Natural killer cell (primary cell): ENCODE measurements at regions not wholly inside any gene's neighbourhood (a gene's known extent, or its start where the extent isn't known, plus 50 kb on each side); places are given as distances from the start of the nearest gene placed in this dataset.

Source experiments
- ATAC-seq, 3 donors: fragments of 150-1000 bp in 2 of 3; fragments of 200-7000 bp in 1 of 3; cut with Tn5 transposase; 1 replicate in 1 of 3; 2 replicates in 2 of 3; pipeline ENCODE4 v1.10.0; 2021; ENCODE audit warnings: mild to moderate bottlenecking in 2 of 3, moderate library complexity in 2 of 3
- DNase-seq, 2 donors: peaks; one replicate each; pipeline versions ENCODE4 v3.0.0 to v3.0.0-alpha.2; 2013 to 2021; ENCODE audit warnings: mixed read lengths in 1 of 2
- H3K27ac ChIP-seq: one replicate; pipeline ENCODE4 v1.5.1; 2013; ENCODE audit warnings: mild to moderate bottlenecking, low read length
- H3K27me3 ChIP-seq: one replicate; pipeline ENCODE4 v1.6.1; 2013; ENCODE audit warnings: low read length; ENCODE audit not compliant: control insufficient read depth, insufficient read depth
- H3K36me3 ChIP-seq: one replicate; pipeline ENCODE4 v1.6.1; 2013; ENCODE audit warnings: low read length; ENCODE audit not compliant: control insufficient read depth, insufficient read depth
- H3K4me1 ChIP-seq: one replicate; pipeline ENCODE4 v1.6.1; 2013; ENCODE audit warnings: low read length; ENCODE audit not compliant: control insufficient read depth, insufficient read depth
- H3K4me3 ChIP-seq: one replicate; pipeline ENCODE4 v1.5.1; 2013; ENCODE audit warnings: low read length
- H3K9me3 ChIP-seq: one replicate; pipeline ENCODE4 v1.6.1; 2013; ENCODE audit warnings: low read length; ENCODE audit not compliant: control insufficient read depth, insufficient read depth
- H3K27ac Mint-ChIP-seq, 2 donors: one replicate each; pipeline ENCODE4 v1.8.0; 2022; ENCODE audit warnings: mild to moderate bottlenecking in 2 of 2, mixed read lengths in 2 of 2, moderate library complexity in 1 of 2
- H3K27me3 Mint-ChIP-seq, 2 donors: one replicate each; pipeline ENCODE4 v1.8.0; 2022; ENCODE audit warnings: low read depth in 2 of 2, mixed read lengths in 2 of 2
- H3K36me3 Mint-ChIP-seq: one replicate; pipeline ENCODE4 v1.8.0; 2022; ENCODE audit warnings: mixed read lengths
- H3K4me1 Mint-ChIP-seq, 2 donors: one replicate each; pipeline ENCODE4 v1.8.0; 2022; ENCODE audit warnings: mixed read lengths in 2 of 2
- H3K4me3 Mint-ChIP-seq: one replicate; pipeline ENCODE4 v1.8.0; 2022; ENCODE audit warnings: mild to moderate bottlenecking, moderate library complexity, mixed read lengths
- H3K9me3 Mint-ChIP-seq, 2 donors: one replicate each; pipeline ENCODE4 v1.8.0; 2022; ENCODE audit warnings: mixed read lengths in 2 of 2
- CTCF ChIP-seq: fragments of 200-600 bp; IDR thresholded peaks from one replicate; pipeline ENCODE4 v1.8.0; 2022; ENCODE audit warnings: antibody characterized with exemption
- WGBS: methylation state at CpG from one replicate; pipeline ENCODE4 v1.1.7; 2013; ENCODE audit warnings: missing lambda C conversion rate; ENCODE audit not compliant: insufficient coverage; 5-methylcytosine and 5-hydroxymethylcytosine counted together
- intact Hi-C: fragments of 100-400 bp; cut with micrococcal nuclease; formaldehyde crosslinking; loops from one replicate; pipeline ENCODE4 v1.14.2; 2022

GRCh38 chr13:104799152-104799551 is 1732.9 kb upstream of the SLC10A2 start:
- no peaks in the 10 kb centered on the region for H3K9me3 Mint-ChIP-seq
- WGBS = 92% methylated on average over 1 of the region's 2 CpGs
- H3K4me3 Mint-ChIP-seq = no peak overlapping the region
- Histone ChIP-seq H3K27ac (no peak overlapping the region), H3K36me3 (no peaks in the 10 kb centered on the region), H3K4me1 (no peaks in the 10 kb centered on the region), H3K27me3 (no peaks in the 10 kb centered on the region), H3K4me3 (no peak overlapping the region), H3K9me3 (no peaks in the 10 kb centered on the region)
- H3K4me1 Mint-ChIP-seq = no peaks in the 10 kb centered on the region
- intact Hi-C loops = no loop called here
- H3K27ac Mint-ChIP-seq = no peak overlapping the region
- no peak for DNase-seq
- no peaks in the 10 kb centered on the region for H3K36me3 Mint-ChIP-seq
- TF ChIP-seq CTCF = no peak
- peaks cover 4 to 5% of the 10 kb centered on the region in 2 donors for H3K27me3 Mint-ChIP-seq
- ATAC-seq = no peak

- WGBS = 65% methylated on average over 1 of the region's 1 CpG
- H3K4me1 ChIP-seq = no peaks in the 10 kb centered on the region
- no peaks in the 10 kb centered on the region for H3K27me3 ChIP-seq
- Mint-ChIP-seq H3K36me3 (no peaks in the 10 kb centered on the region), H3K9me3 (no peaks in the 10 kb centered on the region), H3K4me1 (no peaks in the 10 kb centered on the region), H3K27me3 (peaks cover 4 to 5% of the 10 kb centered on the region in 2 donors), H3K27ac (no peak overlapping the region), H3K4me3 (no peak overlapping the region)
- H3K36me3 ChIP-seq = no peaks in the 10 kb centered on the region
- no peaks in the 10 kb centered on the region for H3K9me3 ChIP-seq
- no peak for ATAC-seq
- H3K4me3 ChIP-seq = no peak overlapping the region
- intact Hi-C loops = no loop called here
- TF ChIP-seq CTCF = no peak
- no peak for DNase-seq
- H3K27ac ChIP-seq = no peak overlapping the region
These were observed 1732.3 kb upstream of the SLC10A2 start for GRCh38 chr13:104798486-104798885.

GRCh38 chr13:104796581-104796980 is 1730.4 kb upstream of the SLC10A2 start:
- H3K27ac Mint-ChIP-seq = no peak overlapping the region
- TF ChIP-seq CTCF = no peak
- no peak overlapping the region for H3K4me3 ChIP-seq
- WGBS = no CpG with 5 or more reads among the region's 2 CpGs
- H3K36me3 ChIP-seq = no peaks in the 10 kb centered on the region
- no peaks in the 10 kb centered on the region for H3K4me1 Mint-ChIP-seq
- no peaks in the 10 kb centered on the region for H3K36me3 Mint-ChIP-seq
- H3K9me3 ChIP-seq = no peaks in the 10 kb centered on the region
- no peaks in the 10 kb centered on the region for H3K9me3 Mint-ChIP-seq
- no peaks in the 10 kb centered on the region for H3K4me1 ChIP-seq
- ATAC-seq (no peak), DNase-seq (no peak)
- peaks cover 4 to 5% of the 10 kb centered on the region in 2 donors for H3K27me3 Mint-ChIP-seq
- no peak overlapping the region for H3K27ac ChIP-seq
- H3K27me3 ChIP-seq = no peaks in the 10 kb centered on the region
- intact Hi-C loops = no loop called here
- H3K4me3 Mint-ChIP-seq = no peak overlapping the region

GRCh38 chr13:104785952-104786351 is 1719.7 kb upstream of the SLC10A2 start:
- no peak overlapping the region for H3K4me3 ChIP-seq
- no peak for TF ChIP-seq CTCF
- ATAC-seq = no peak
- Mint-ChIP-seq H3K9me3 (no peaks in the 10 kb centered on the region), H3K27me3 (no peaks in the 10 kb centered on the region), H3K4me1 (no peaks in the 10 kb centered on the region), H3K27ac (no peak overlapping the region), H3K36me3 (no peaks in the 10 kb centered on the region), H3K4me3 (no peak overlapping the region)
- intact Hi-C loops = no loop called here
- WGBS = 82% methylated on average over 4 of the region's 5 CpGs
- no peaks in the 10 kb centered on the region for H3K4me1 ChIP-seq
- H3K27me3 ChIP-seq = no peaks in the 10 kb centered on the region
- H3K9me3 ChIP-seq = peaks cover 6% of the 10 kb centered on the region
- H3K36me3 ChIP-seq = no peaks in the 10 kb centered on the region
- H3K27ac ChIP-seq = no peak overlapping the region
- DNase-seq = no peak
